ENCODE measurements at regions not wholly inside any gene's neighbourhood (a gene's known extent, or its start where the extent isn't known, plus 50 kb on each side); places are given as distances from the start of the nearest gene placed in this dataset.

DNA sequence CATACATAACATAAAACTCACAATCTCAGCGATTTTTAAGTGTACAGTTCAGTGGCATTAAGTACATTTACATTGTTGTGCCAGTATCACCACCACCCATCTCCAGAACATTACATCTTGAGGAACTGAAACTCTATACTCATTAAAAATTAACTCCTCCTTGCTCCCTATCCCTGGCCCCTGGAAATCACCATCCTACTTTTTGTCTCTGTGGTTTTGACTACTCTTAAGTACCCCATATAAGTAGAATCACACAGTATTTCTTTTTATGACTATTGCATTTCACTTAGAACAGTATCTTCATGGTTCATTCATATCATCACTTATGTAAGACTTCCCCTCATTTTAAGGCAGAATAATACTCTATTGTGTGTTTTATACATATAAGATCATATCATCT lies 1108.1 kb downstream of the GRIK2 start:
- Histone ChIP-seq H3K9me3 (ENCODE audit: insufficient read depth in 2 of 2, low read depth in 1 of 2, low read length in 1 of 2) (no peaks in the 10 kb centered on the region), H2BK12ac (ENCODE audit: low read depth, low read length) (no peak overlapping the region), H2AFZ (ENCODE audit: low read length) (no peak overlapping the region), H3K56ac (replicated peaks; ENCODE audit: insufficient read length, low read depth, low read length) (no peak overlapping the region), H2BK120ac (replicated peaks; ENCODE audit: low read depth, low read length) (no peak overlapping the region), H3K79me2 (ENCODE audit: control insufficient read depth in 1 of 2, insufficient read depth in 2 of 2, low read length in 2 of 2) (no peaks in the 10 kb centered on the region), H2BK5ac (ENCODE audit: low read depth, low read length) (no peak overlapping the region), H3K36me3 (ENCODE audit: control insufficient read depth in 2 of 4, insufficient read depth in 4 of 4, low read length in 3 of 4) (no peaks in the 10 kb centered on the region), H3K27ac (ENCODE audit: low read depth, low read length) (no peak overlapping the region), H3K27me3 (replicated peaks in 1 of 4; ENCODE audit: control insufficient read depth in 3 of 4, extremely low read depth in 1 of 4, insufficient read depth in 3 of 4, low read length in 3 of 4) (no peaks in the 10 kb centered on the region), H2BK20ac (ENCODE audit: low read length) (no peak overlapping the region), H2AK5ac (ENCODE audit: low read depth, low read length) (no peak overlapping the region), H3K4me2 (ENCODE audit: insufficient read depth in 1 of 2, low read depth in 2 of 2, low read length in 2 of 2) (no peak overlapping the region), H3K14ac (ENCODE audit: insufficient read length) (no peak overlapping the region), H2BK15ac (ENCODE audit: low read length) (no peak overlapping the region), H3K4ac (replicated peaks; ENCODE audit: insufficient read length, low read depth, low read length) (no peak overlapping the region), H4K5ac (ENCODE audit: insufficient read length, low read depth, low read length) (no peak overlapping the region), H3K9ac (replicated peaks in 1 of 4; ENCODE audit: extremely low read depth in 1 of 4, low read depth in 3 of 4, low read length in 3 of 4) (no peak overlapping the region), H4K91ac (replicated peaks; ENCODE audit: insufficient read length, low read length) (no peak overlapping the region), H4K8ac (ENCODE audit: extremely low read depth, insufficient read depth, low read length) (no peak overlapping the region), H3K23ac (ENCODE audit: insufficient read length) (no peak overlapping the region), H3K4me1 (replicated peaks in 1 of 4; ENCODE audit: control insufficient read depth in 3 of 4, insufficient read depth in 4 of 4, low read length in 3 of 4) (no peaks in the 10 kb centered on the region), H3K79me1 (ENCODE audit: low read depth, low read length) (no peaks in the 10 kb centered on the region), H3K4me3 (ENCODE audit: extremely low read depth in 1 of 4, insufficient read depth in 2 of 4, low read depth in 3 of 4, low read length in 4 of 4) (no peak overlapping the region), H3K23me2 (ENCODE audit: low read depth, low read length) (no peaks in the 10 kb centered on the region), H4K20me1 (replicated peaks in 1 of 2; ENCODE audit: control insufficient read depth in 1 of 2, insufficient read depth in 2 of 2, low read length in 2 of 2) (no peaks in the 10 kb centered on the region), H3K18ac (ENCODE audit: extremely low read depth, low read length) (no peak overlapping the region)
- ChIA-PET CTCF (ENCODE audit: partially characterized antibody) (no interaction called here), POLR2A (ENCODE audit: partially characterized antibody) (no interaction called here)
- WGBS, 2 experiments (ENCODE audit: extremely low coverage in 1 of 2, insufficient coverage in 1 of 2, insufficient read length in 1 of 2, insufficient replicate concordance in 2 of 2, low coverage in 1 of 2, low lambda C conversion rate in 2 of 2, missing lambda C conversion rate in 1 of 2) = 94% methylated on average over 1 of the region's 1 CpG; no CpG with 5 or more reads in 1 of the 2 experiments
- no peak for FAIRE-seq
- DNase-seq (ENCODE audit: low read depth in 1 of 2, low spot score in 2 of 2) = no peak
- TF ChIP-seq JUN (IDR thresholded peaks at IDR 0.05; ENCODE audit: low read depth, low read length) = no peak
- no peak for TF ChIP-seq EP300 (IDR thresholded peaks at IDR 0.05; ENCODE audit: borderline replicate concordance in 1 of 2, low read depth in 2 of 2, low read length in 2 of 2)
- TF ChIP-seq SP2 (IDR thresholded peaks at IDR 0.05; ENCODE audit: low read length) = no peak
- TF ChIP-seq RAD21 (IDR thresholded peaks at IDR 0.05 in 1 of 2, conservative IDR thresholded peaks at IDR 0.05 in 1 of 2; ENCODE audit: low read depth in 2 of 2, low read length in 2 of 2) = no peak
- TF ChIP-seq, protein P1, sequence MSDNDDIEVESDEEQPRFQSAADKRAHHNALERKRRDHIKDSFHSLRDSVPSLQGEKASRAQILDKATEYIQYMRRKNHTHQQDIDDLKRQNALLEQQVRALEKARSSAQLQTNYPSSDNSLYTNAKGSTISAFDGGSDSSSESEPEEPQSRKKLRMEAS (IDR thresholded peaks at IDR 0.05) = no peak
- no peak for TF ChIP-seq HDAC6 (IDR thresholded peaks at IDR 0.05; ENCODE audit: low read depth, low read length)
- no peak for TF ChIP-seq NANOG (IDR thresholded peaks at IDR 0.05; ENCODE audit: insufficient read depth, low read depth, low read length, poor library complexity, severe bottlenecking)
- TF ChIP-seq PHF8 (conservative IDR thresholded peaks at IDR 0.05; ENCODE audit: low read depth, low read length) = no peak
- TF ChIP-seq ASH2L (IDR thresholded peaks at IDR 0.05; ENCODE audit: low read length) = no peak
- TF ChIP-seq RXRA (IDR thresholded peaks at IDR 0.05; ENCODE audit: insufficient read depth, low read depth, low read length) = no peak
- TF ChIP-seq SAP30 (IDR thresholded peaks at IDR 0.05; ENCODE audit: insufficient read depth, insufficient replicate concordance, low read length) = no peak
- no peak for TF ChIP-seq KDM4A (IDR thresholded peaks at IDR 0.05; ENCODE audit: low read depth, low read length, severe bottlenecking)
- no peak for TF ChIP-seq GTF2F1 (IDR thresholded peaks at IDR 0.05; ENCODE audit: borderline replicate concordance, low read depth, low read length)
- TF ChIP-seq JUND (IDR thresholded peaks at IDR 0.05; ENCODE audit: low read length) = no peak

Measured in H1 (cell line).